Inflammatory macrophage treated with lipopolysaccharide for 4 hours (primary cell): ENCODE measurements at regions not wholly inside any gene's neighbourhood (a gene's known extent, or its start where the extent isn't known, plus 50 kb on each side); places are given as distances from the start of the nearest gene placed in this dataset.
"Not testable (repeated sequence)": the region's sequence is repeated elsewhere in the genome, so short reads cannot be mapped to it uniquely, and the experiment has no call there.

Source experiments
- DNase-seq: peaks from one replicate; pipeline ENCODE4 v3.0.0-alpha.2; 2020

GRCh38 chrX:123036401-123036800 is 147.7 kb upstream of the GRIA3 start:
- DNase-seq = no peak

DNA sequence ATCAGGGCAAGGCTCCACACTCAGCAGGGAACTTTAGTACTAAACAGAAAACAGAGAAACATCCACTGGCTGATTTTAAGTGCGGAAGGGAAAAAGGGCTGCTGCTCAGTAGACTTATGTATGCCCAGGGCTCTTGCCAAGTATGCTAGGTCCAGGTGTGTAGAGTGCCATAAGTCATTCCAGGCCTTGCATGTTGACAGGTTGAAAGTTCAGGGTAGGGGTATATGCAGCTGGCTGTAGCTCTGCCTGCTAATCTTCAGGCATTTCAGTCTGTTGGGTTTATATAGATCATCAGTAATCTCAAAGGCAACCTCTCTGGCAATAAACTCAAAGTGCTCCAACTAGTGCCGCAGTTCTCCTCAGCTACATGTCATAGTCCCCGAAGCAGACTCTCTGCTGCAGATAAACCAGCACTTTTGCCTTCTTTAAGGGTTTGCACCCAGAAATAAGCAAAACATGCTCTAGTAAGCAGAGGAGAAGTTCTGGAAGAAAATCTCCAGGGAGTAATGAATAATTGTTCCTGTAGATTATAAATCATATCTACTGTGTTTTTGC is 134.9 kb upstream of the GRIA3 start:
- DNase-seq = no peak

- DNase-seq = no peak
Measured at GRCh38 chrX:123060986-123061385, 123.1 kb upstream of the GRIA3 start.

DNA sequence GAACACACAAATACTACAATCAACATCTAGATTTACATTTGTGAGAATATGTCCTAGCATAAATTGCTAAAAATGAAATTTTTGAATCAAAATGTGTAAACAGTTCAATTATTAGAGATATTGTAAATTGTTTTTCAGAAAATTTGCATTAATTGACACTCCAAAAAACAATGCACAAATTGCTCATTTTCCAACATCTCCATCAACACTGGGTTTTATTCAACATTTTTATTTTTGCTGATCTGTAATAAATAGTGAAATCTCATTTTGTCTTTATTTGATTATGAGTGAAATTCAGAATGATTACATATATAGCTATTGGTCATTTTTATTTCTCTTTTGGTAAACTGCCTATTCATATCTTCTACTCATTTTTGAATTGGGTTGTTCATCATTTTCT is 120.0 kb upstream of the GRIA3 start:
- no peak for DNase-seq

DNA sequence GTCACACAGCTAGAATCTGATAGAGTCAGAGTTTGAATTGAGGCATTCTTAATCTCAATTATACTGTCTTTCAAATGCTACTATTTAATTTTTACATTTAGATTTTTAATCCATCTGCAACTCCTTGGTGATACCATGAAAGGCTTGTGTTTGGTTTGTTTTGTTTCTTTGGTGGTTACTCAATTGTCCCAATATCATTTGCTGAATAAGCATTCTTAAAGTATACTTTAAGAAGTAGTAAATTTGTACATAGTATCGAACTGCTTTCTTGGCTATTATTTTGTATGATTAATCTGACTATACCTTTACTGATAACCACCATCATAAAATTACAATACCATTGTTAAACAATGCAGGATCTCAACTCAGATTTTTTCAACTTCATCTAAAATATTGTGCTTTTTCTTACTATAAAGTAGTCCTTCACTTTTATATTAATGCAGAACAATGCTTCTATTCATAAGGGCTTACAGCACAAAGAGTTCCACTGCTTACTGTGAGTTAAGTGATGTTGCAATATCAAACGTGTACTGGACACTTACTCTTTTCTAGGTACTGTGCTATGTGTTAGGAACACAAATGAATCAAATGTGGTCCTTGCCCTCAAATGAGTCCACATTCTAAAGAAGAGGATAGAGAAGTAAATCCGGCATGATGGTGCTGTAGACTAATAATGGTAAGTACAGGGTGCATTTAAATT is 111.2 kb upstream of the GRIA3 start:
- no peak for DNase-seq

- no peak for DNase-seq
Measured at GRCh38 chrX:123075947-123076561, 108.0 kb upstream of the GRIA3 start.

GRCh38 chrX:123077631-123078030 is 106.4 kb upstream of the GRIA3 start:
- DNase-seq = no peak

DNA sequence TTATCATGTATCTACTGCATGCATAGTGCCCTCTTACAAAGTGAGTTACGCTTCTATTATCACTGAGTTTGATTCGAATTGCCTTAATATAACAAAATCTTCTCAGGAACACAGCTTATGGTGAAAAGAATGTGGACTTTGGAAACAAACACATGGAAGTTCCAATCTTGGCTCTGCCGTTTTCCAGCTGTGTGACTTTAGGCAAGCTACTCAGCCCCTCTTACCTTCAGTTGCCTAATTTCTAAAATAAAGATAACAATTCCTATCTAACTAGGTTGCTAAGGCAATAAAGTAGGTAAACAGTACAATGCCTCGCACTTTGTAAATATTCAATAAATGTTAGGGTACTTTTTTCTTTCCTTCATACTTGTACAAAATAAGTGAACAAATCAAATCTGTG is 104.0 kb upstream of the GRIA3 start:
- no peak for DNase-seq

- DNase-seq = no peak
Measured at GRCh38 chrX:123081776-123082175, 102.3 kb upstream of the GRIA3 start.

DNA sequence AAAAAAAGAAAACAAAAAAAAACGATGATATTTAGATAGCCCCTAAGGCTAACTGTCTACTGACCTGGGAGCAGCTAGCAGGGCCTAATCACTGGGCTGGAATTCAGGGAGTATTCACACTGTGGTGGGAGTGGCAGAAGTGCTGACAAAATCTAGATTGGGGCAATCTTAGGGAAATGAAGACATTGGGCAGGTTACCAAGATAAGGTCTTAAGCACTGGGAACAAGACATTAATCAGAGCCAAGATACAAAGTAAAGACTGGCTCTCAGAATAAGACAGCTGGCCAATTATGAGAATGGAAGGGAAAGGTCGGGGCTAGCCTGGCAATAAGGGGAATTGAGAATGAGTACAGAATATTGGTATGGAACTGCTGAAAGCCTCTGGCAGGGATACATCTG is 100.2 kb upstream of the GRIA3 start:
- no peak for DNase-seq

GRCh38 chrX:123084797-123085196 is 99.3 kb upstream of the GRIA3 start:
- DNase-seq = no peak

DNA sequence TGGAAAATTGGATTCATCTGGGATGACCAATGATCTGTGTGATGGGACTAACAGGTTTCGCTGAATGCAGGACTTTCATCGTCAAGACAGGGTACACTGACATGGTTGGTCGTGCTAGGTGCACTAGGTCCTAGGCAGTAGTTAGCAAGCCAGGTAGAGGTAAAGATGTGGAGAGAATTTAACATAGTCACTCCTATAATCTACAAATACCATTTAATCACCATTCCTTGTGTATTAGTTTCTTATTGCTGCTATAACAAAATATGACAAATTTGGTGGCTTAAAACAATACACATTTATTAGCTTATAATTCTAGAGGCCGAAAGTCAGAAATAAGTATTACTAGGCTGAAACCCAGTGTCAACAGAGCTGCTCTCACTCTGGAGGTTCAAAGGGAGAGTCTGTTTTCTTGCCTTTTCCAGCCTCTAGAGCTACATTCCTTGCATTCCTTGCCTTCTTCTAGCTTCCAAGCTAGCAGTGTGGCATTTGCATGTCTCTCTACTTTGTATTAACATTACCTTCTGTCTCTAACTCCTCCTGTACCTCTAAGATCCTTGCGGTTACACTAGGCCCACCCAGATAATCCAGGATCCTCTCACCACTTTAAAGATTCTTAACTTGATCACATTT is 98.7 kb upstream of the GRIA3 start:
- no peak for DNase-seq

GRCh38 chrX:123086768-123087167 is 97.3 kb upstream of the GRIA3 start:
- DNase-seq = no peak

DNA sequence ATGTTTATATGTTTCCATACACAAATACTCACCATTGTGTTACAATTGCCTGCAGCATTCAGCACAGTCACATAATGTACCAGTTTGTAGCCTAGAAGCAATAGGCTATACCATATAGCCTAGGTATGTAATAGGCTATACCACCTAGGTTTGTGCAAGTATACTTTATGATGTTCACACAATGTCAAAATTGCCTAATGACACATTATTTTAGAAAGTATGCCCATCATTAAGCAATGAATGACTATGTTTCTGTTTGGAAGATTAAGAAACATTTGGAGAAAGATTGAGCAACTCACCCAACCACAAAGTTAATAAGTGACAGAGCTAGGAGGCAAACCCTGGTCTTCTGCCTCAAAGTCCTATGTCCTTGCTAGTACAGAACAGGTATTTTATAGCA is 96.8 kb upstream of the GRIA3 start:
- DNase-seq = peak; percentile 49

GRCh38 chrX:123088331-123088730 is 95.7 kb upstream of the GRIA3 start:
- no peak for DNase-seq

GRCh38 chrX:123088930-123089329 is 95.1 kb upstream of the GRIA3 start:
- no peak for DNase-seq

DNA sequence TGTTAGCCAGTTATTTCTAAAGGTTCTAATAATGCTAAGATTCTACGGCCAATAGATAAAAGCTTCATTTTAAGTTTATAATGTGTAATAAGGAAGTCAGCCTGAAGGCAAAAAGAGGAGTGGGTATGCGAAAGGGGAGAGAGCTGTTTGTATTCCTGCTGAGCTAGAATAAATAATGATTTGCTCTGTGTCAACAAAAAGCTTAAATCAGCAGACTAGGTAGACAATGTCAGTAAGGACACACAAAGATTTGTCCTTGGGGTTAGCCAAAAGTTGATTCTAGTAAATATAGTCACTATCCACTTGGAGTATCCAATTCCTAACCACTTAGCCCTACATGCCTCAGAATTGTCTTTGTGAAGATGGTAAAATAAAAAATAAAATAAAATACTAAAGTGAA is 90.3 kb upstream of the GRIA3 start:
- no peak for DNase-seq

- DNase-seq = no peak
Measured at GRCh38 chrX:123108513-123109427, 75.3 kb upstream of the GRIA3 start.

DNA sequence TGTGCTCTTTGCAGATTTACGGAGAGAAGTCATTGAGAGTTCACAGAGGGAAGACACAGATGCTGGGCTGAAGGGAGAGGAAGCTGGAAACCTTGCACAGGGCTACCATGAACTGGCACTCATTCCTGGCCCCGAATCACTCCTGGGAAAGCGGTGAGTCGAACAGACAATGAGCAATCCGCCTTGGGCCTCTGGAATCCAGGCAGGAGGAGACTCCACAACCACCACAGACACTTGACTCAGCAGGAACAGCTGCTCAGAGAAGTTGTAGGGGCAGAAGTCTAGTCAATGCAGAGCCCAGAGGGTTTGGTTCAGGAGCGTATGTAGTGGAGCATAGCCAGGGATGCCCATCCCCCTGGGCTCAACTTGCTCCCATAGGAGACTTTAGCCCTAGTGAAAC is 62.8 kb upstream of the GRIA3 start:
- no peak for DNase-seq

GRCh38 chrX:123129805-123130204 is 54.3 kb upstream of the GRIA3 start:
- DNase-seq = not testable (repeated sequence)
